MM.1S (cell line): ENCODE measurements at regions not wholly inside any gene's neighbourhood (a gene's known extent, or its start where the extent isn't known, plus 50 kb on each side); places are given as distances from the start of the nearest gene placed in this dataset.

Experiments
- DNase-seq: peaks from one replicate; pipeline ENCODE4 v3.0.0-alpha.2; 2015
- H2AFZ ChIP-seq: fragments of 300-600 bp; sonication (generic); 2 replicates; pipeline ENCODE4 v1.6.0; 2016; ENCODE audit warnings: antibody characterized with exemption, low read length
- H3F3A ChIP-seq: fragments of 300-600 bp; sonication (generic); 2 replicates; pipeline ENCODE4 v1.6.1; 2016; ENCODE audit warnings: mild to moderate bottlenecking, antibody characterized with exemption, low read length, moderate library complexity, mixed read lengths; ENCODE audit not compliant: insufficient read depth
- H3K27ac ChIP-seq: fragments of 300-600 bp; sonication (generic); 2 replicates; pipeline ENCODE4 v1.5.1; 2016; ENCODE audit warnings: mild to moderate bottlenecking, low read length
- H3K27me3 ChIP-seq: fragments of 300-600 bp; sonication (generic); replicated peaks from 2 replicates; pipeline ENCODE4 v1.6.0; 2016; ENCODE audit warnings: low read length; ENCODE audit not compliant: insufficient read depth
- H3K36me3 ChIP-seq: fragments of 300-600 bp; sonication (generic); replicated peaks from 2 replicates; pipeline ENCODE4 v1.6.1; 2016; ENCODE audit warnings: mild to moderate bottlenecking, low read length, mixed read lengths; ENCODE audit not compliant: insufficient read depth
- H3K4me1 ChIP-seq: fragments of 300-600 bp; sonication (generic); 2 replicates; pipeline ENCODE4 v1.6.1; 2016; ENCODE audit warnings: low read length, mixed read lengths
- H3K4me2 ChIP-seq: fragments of 300-600 bp; sonication (generic); 2 replicates; pipeline ENCODE4 v1.6.0; 2016; ENCODE audit warnings: low read depth, low read length
- H3K4me3 ChIP-seq: fragments of 300-600 bp; sonication (generic); 2 replicates; pipeline ENCODE4 v1.5.1; 2016; ENCODE audit warnings: low read length, mixed read lengths
- H3K79me2 ChIP-seq: fragments of 300-600 bp; sonication (generic); 2 replicates; pipeline ENCODE4 v1.6.1; 2016; ENCODE audit warnings: mixed run types, low read length, mixed read lengths
- H3K9ac ChIP-seq: fragments of 300-600 bp; sonication (generic); 2 replicates; pipeline ENCODE4 v1.6.1; 2016; ENCODE audit warnings: low read length, mixed read lengths
- H3K9me2 ChIP-seq: fragments of 300-600 bp; sonication (generic); replicated peaks from 2 replicates; pipeline ENCODE4 v1.6.1; 2016; ENCODE audit warnings: mild to moderate bottlenecking, low read length, mixed read lengths; ENCODE audit not compliant: insufficient read depth
- H3K9me3 ChIP-seq: fragments of 300-600 bp; sonication (generic); replicated peaks from 2 replicates; pipeline ENCODE4 v1.6.1; 2016; ENCODE audit warnings: mild to moderate bottlenecking, low read length, mixed read lengths; ENCODE audit not compliant: insufficient read depth
- H4K20me1 ChIP-seq: fragments of 300-600 bp; sonication (generic); 2 replicates; pipeline ENCODE4 v1.6.1; 2016; ENCODE audit warnings: mild to moderate bottlenecking, low read length, moderate library complexity, mixed read lengths; ENCODE audit not compliant: insufficient read depth
- EZH2 ChIP-seq: fragments of 300-600 bp; sonication (generic); optimal IDR thresholded peaks from 2 replicates; pipeline ENCODE3; 2017; ENCODE audit warnings: low read depth, mild to moderate bottlenecking, antibody characterized with exemption, low read length, mixed read lengths
- EZH2phosphoT487 ChIP-seq: fragments of 300-600 bp; sonication (generic); IDR thresholded peaks from 2 replicates; pipeline ENCODE4 v1.6.1; 2018; ENCODE audit warnings: antibody characterized with exemption, low read length
- TF ChIP-seq, protein P1 (sequence below): fragments of 300-600 bp; sonication (generic); IDR thresholded peaks from 2 replicates; pipeline ENCODE4 v1.5.1; 2016; ENCODE audit warnings: antibody characterized with exemption, low read length, mixed read lengths

GRCh38 chr5:124045412-124045811 lies 533.4 kb downstream of the CSNK1G3 start:
- Histone ChIP-seq H3K4me1 (no peaks in the 10 kb centered on the region), H3F3A (no peaks in the 10 kb centered on the region), H3K9me3 (no peaks in the 10 kb centered on the region), H3K4me3 (no peak overlapping the region), H2AFZ (no peak overlapping the region), H3K27me3 (no peaks in the 10 kb centered on the region), H3K79me2 (no peaks in the 10 kb centered on the region), H3K27ac (no peak overlapping the region), H3K9ac (no peak overlapping the region), H3K9me2 (no peaks in the 10 kb centered on the region), H3K36me3 (no peaks in the 10 kb centered on the region), H4K20me1 (no peaks in the 10 kb centered on the region), H3K4me2 (no peak overlapping the region)
- DNase-seq: no peak
- no peak for TF ChIP-seq EZH2
- no peak for TF ChIP-seq EZH2phosphoT487
- TF ChIP-seq, protein P1, sequence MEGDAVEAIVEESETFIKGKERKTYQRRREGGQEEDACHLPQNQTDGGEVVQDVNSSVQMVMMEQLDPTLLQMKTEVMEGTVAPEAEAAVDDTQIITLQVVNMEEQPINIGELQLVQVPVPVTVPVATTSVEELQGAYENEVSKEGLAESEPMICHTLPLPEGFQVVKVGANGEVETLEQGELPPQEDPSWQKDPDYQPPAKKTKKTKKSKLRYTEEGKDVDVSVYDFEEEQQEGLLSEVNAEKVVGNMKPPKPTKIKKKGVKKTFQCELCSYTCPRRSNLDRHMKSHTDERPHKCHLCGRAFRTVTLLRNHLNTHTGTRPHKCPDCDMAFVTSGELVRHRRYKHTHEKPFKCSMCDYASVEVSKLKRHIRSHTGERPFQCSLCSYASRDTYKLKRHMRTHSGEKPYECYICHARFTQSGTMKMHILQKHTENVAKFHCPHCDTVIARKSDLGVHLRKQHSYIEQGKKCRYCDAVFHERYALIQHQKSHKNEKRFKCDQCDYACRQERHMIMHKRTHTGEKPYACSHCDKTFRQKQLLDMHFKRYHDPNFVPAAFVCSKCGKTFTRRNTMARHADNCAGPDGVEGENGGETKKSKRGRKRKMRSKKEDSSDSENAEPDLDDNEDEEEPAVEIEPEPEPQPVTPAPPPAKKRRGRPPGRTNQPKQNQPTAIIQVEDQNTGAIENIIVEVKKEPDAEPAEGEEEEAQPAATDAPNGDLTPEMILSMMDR: no peak

DNA sequence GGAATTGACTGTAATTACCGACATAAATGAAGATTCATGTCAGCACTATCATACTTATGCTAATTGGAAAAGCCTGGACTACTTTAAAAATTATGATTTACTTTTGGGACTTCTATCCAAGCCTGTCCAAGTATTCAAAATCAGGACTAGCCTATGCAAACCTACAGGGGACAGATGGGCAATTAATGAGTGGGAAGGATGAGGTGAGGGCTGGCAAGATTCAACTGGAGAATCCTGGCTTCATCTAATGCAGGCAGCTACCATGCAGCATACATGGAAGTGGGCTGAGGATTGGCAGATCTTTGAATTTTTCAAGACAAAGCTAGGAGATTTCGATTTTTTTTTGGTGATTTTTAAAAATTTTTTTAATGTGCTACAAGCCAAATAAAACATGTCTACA lies 532.6 kb downstream of the CSNK1G3 start:
- Histone ChIP-seq H3K9me3 (no peaks in the 10 kb centered on the region), H3K27me3 (no peaks in the 10 kb centered on the region), H3K4me1 (no peaks in the 10 kb centered on the region), H3K9ac (no peak overlapping the region), H3K79me2 (no peaks in the 10 kb centered on the region), H3K27ac (no peak overlapping the region), H3K4me3 (no peak overlapping the region), H2AFZ (no peak overlapping the region), H3K36me3 (no peaks in the 10 kb centered on the region), H3K9me2 (no peaks in the 10 kb centered on the region), H3K4me2 (no peak overlapping the region), H4K20me1 (no peaks in the 10 kb centered on the region), H3F3A (no peaks in the 10 kb centered on the region)
- no peak for DNase-seq
- TF ChIP-seq, protein P1: no peak
- TF ChIP-seq EZH2 (no peak), EZH2phosphoT487 (no peak)

- no peaks in the 10 kb centered on the region for H3K9me2 ChIP-seq
- no peaks in the 10 kb centered on the region for H3F3A ChIP-seq
- no peak overlapping the region for H3K27ac ChIP-seq
- DNase-seq: no peak
- H4K20me1 ChIP-seq: no peaks in the 10 kb centered on the region
- H3K27me3 ChIP-seq: no peaks in the 10 kb centered on the region
- H3K4me1 ChIP-seq: no peaks in the 10 kb centered on the region
- H3K4me3 ChIP-seq: no peak overlapping the region
- no peaks in the 10 kb centered on the region for H3K36me3 ChIP-seq
- no peaks in the 10 kb centered on the region for H3K9me3 ChIP-seq
- H3K9ac ChIP-seq: no peak overlapping the region
- H3K4me2 ChIP-seq: no peak overlapping the region
- no peak overlapping the region for H2AFZ ChIP-seq
- H3K79me2 ChIP-seq: no peaks in the 10 kb centered on the region
- TF ChIP-seq EZH2phosphoT487 (no peak), EZH2 (no peak)
- TF ChIP-seq, protein P1: no peak
Measured at GRCh38 chr5:124043456-124043855, 531.5 kb downstream of the CSNK1G3 start.
